EL (cell line): ENCODE measurements at regions not wholly inside any gene's neighbourhood (a gene's known extent, or its start where the extent isn't known, plus 50 kb on each side); places are given as distances from the start of the nearest gene placed in this dataset.

ENCODE experiments used
- DNase-seq: peaks from one replicate; pipeline ENCODE4 v3.0.0-alpha.2; 2016

GRCh38 chr16:9533042-9533441 lies 441.6 kb downstream of the HAPSTR1 start:
- DNase-seq, result no peak

- DNase-seq, result no peak
Observed at GRCh38 chr16:9534759-9535158, 443.3 kb downstream of the HAPSTR1 start.

GRCh38 chr16:9536905-9537304 lies 445.5 kb downstream of the HAPSTR1 start:
- DNase-seq, result no peak

- no peak for DNase-seq
Observed at GRCh38 chr16:9539346-9539745, 447.9 kb downstream of the HAPSTR1 start.

GRCh38 chr16:9541723-9542122 lies 450.3 kb downstream of the HAPSTR1 start:
- DNase-seq, result no peak

GRCh38 chr16:9542165-9542755 lies 450.8 kb downstream of the HAPSTR1 start:
- no peak for DNase-seq

- no peak for DNase-seq
Observed at GRCh38 chr16:9545522-9546437, 454.3 kb downstream of the HAPSTR1 start.

GRCh38 chr16:9546438-9546786 lies 455.0 kb downstream of the HAPSTR1 start:
- DNase-seq, result no peak

- no peak for DNase-seq
Observed at GRCh38 chr16:9549487-9549886, 458.0 kb downstream of the HAPSTR1 start.

GRCh38 chr16:9555051-9555450 lies 463.6 kb downstream of the HAPSTR1 start:
- DNase-seq, result no peak

GRCh38 chr16:9556949-9557665 lies 465.7 kb downstream of the HAPSTR1 start:
- DNase-seq, result no peak

GRCh38 chr16:9557713-9558112 lies 466.3 kb downstream of the HAPSTR1 start:
- no peak for DNase-seq

- DNase-seq, result no peak
Observed at GRCh38 chr16:9566099-9566498, 474.7 kb downstream of the HAPSTR1 start.

- DNase-seq, result no peak
Observed at GRCh38 chr16:9567666-9568065, 476.2 kb downstream of the HAPSTR1 start.

- DNase-seq, result no peak
Observed at GRCh38 chr16:9568261-9568660, 476.8 kb downstream of the HAPSTR1 start.

- DNase-seq, result no peak
Observed at GRCh38 chr16:9570521-9570920, 479.1 kb downstream of the HAPSTR1 start.

GRCh38 chr16:9578459-9578858 lies 487.0 kb downstream of the HAPSTR1 start:
- no peak for DNase-seq

- DNase-seq, result no peak
Observed at GRCh38 chr16:9580025-9580424, 488.6 kb downstream of the HAPSTR1 start.

GRCh38 chr16:9593440-9593839 lies 502.0 kb downstream of the HAPSTR1 start:
- no peak for DNase-seq

GRCh38 chr16:9594047-9594446 lies 502.6 kb downstream of the HAPSTR1 start:
- no peak for DNase-seq

GRCh38 chr16:9594946-9595345 lies 503.5 kb downstream of the HAPSTR1 start:
- no peak for DNase-seq

GRCh38 chr16:9595393-9595792 lies 503.9 kb downstream of the HAPSTR1 start:
- no peak for DNase-seq

GRCh38 chr16:9596788-9597187 lies 505.3 kb downstream of the HAPSTR1 start:
- no peak for DNase-seq
